ENCODE measurements at regions not wholly inside any gene's neighbourhood (a gene's known extent, or its start where the extent isn't known, plus 50 kb on each side); places are given as distances from the start of the nearest gene placed in this dataset.

DNA sequence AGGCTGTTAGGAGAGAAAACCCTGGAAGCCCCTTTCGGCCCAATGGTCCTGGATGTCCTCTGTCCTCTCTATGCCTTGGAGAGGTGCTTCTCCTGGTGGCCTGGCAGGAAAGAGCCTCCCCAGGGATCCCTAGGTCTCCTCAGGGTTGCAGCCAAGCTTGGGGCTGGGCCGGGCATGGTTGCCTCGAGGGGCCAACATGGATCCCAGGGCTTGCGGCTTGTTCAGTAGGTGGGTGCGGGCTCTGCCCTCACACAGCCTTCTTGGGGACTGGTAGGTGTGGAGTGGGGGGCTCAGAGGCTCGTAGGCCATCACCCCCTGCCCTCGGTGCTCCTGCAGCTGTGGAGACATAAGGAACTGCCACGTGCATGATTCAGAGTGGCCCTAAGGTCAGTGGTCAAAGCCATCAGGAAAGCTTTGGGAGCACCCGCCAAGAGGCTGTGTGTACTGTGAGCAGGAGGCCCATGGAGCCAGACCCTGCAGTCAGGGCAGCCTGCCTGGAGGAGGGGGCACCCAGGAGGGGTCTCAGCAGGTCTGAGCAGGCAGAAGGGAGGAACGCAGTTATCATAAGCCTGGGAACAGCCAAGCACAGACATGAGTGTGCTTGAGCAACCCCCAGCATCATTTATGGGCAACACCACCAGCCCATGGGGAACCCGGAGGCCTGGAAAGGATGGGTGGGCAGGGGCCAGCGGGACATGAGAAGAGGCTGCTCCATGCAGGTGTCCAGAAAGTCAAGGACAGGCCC lies 231.0 kb downstream of the GLI2 start:
- intact Hi-C loops (cut with DNase I): no loop called here
- peak; percentile 35 for DNase-seq (ENCODE audit: missing footprints)
- ATAC-seq: no peak

DNA sequence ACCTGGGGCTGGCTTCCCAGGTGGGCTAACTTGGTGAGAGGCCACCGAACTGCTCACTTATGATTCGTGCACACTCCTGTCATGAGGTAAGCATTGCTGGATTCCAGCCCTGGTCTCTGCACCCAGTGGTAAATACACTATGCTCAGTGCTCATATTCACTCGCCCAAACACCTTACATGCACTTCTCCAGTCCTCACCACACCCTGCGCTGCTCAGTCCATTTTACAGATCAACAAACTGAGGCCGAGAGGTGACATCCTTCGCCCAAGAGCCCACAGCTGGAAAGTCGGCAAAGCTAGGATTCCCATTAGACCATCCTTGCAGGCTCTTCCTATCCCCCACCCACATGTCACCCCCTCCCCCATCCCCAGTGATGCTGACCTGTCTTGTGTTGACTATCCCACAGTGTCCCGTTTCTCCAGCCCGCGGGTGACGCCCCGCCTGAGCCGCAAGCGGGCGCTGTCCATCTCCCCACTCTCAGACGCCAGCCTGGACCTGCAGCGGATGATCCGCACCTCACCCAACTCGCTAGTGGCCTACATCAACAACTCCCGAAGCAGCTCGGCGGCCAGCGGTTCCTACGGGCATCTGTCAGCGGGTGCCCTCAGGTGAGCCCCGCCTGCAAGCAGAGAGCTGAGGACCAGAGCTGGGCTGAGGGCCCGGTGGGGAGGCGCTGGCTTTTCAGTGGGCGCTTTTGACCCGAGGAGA lies 232.8 kb downstream of the GLI2 start:
- DNase-seq (ENCODE audit: missing footprints): peak; percentile 55
- no peak for ATAC-seq
- intact Hi-C loops (cut with DNase I): no loop called here

DNA sequence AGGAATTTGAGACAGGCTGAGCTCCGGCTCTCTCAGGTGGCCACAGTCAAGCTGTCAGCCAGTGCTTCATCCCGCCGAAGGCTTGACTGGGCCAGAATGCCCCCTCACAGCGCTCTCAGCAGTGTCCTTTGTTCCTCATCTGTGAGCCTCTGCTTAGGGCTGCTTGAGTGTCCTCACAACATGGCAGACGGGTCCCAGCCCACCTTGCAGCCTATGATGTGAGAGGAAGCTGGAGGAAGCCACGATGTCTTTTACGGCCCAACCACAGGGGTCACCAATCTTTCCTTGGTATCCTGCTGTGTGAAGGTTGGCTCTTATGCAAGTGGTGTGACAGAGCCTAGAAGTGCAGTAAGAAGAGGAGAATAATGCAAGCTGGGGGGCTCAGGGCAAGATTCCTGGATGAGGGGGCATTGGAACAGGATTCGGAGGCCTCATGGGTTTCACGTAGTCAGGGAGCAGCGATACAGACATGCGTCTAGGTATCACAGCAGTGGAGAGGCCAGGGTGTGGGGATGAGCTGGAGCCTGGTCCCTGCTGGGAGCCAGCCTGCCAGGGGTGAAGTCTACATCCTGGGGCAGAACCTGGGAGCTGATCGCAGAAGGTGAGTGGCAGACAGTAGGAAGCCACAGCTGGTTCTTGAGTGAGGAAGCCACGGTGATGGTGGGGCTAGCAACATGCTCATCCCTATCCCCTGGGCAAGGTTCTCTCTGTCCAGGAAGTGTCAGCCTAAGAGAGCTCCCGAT lies 234.1 kb downstream of the GLI2 start:
- DNase-seq (ENCODE audit: missing footprints): peak; percentile 52
- intact Hi-C loops (cut with DNase I): no loop called here
- no peak for ATAC-seq

DNA sequence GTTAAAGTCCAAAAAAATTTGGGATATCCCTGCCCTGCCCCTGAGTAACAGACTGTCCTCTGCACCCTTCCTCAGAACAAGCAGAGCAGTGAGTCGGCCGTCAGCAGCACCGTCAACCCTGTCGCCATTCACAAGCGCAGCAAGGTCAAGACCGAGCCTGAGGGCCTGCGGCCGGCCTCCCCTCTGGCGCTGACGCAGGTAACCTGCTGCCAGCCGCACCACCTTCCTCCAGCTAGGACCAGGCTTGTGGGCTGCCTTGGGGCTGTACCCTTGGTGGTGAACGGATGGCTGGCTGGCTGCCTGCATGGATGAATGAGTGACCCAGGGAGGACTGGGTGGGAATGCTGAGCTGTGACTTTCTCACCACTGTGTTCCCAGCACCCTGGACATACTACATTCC lies 236.2 kb downstream of the GLI2 start:
- intact Hi-C loops (cut with DNase I): no loop called here
- DNase-seq (ENCODE audit: missing footprints) (peak; percentile 23), ATAC-seq (no peak)

DNA sequence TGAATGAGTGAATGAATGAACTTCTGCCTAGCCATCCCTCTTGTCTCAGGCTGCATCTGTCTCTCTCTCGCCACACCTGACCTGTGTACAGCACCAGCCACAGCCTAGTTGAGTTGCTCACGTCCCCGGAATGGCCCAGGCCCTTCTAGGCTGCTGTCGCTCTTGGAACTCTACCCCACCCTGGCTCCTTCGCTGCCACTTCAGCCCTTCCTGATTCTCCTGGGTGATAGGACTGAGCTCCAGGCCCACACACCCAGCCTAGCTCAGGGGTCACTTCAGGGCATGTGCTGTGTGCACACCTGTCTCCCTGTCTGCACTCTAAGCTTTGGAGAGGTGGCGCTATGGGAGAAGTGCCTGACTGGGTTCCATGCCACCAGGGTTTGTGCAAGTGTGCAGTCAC lies 236.6 kb downstream of the GLI2 start:
- intact Hi-C loops (cut with DNase I): no loop called here
- ATAC-seq: no peak
- peak; percentile 9 for DNase-seq (ENCODE audit: missing footprints)

DNA sequence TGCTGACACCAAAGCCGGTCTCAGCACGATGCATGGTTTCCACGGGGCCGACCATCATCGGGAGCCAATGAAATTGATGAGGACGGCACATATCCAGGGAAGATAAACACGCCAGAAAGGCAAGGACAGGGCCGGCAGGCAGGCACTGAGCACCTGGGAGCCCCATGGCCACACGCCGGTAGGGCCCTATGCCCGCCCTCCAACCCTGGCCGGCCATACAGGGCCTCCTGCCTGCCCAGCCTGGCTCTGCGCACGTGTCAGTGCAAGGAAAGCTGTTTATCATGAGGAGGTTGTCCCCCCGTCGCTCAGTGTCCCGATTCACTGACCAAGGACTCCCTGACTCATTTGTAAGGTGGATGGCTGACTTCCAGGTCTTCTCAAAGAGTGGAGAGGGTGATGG lies 237.5 kb downstream of the GLI2 start:
- intact Hi-C loops (cut with DNase I): no loop called here
- ATAC-seq (no peak), DNase-seq (ENCODE audit: missing footprints) (peak; percentile 43)

DNA sequence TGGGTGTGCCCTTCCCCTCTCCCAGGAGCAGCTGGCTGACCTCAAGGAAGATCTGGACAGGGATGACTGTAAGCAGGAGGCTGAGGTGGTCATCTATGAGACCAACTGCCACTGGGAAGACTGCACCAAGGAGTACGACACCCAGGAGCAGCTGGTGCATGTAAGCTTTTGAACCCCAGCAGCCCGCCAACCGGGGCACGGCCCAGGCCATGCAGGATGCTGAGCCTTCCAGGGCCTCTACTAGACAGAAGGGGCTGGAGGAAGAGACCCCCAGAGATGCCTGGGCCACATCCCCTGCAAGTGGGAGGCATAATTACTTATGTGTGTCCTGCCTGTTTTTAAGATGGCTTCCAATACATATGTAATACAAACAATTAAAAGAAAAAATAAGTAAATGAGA lies 239.3 kb downstream of the GLI2 start:
- intact Hi-C loops (cut with DNase I): no loop called here
- DNase-seq (ENCODE audit: missing footprints) (no peak), ATAC-seq (no peak)

DNA sequence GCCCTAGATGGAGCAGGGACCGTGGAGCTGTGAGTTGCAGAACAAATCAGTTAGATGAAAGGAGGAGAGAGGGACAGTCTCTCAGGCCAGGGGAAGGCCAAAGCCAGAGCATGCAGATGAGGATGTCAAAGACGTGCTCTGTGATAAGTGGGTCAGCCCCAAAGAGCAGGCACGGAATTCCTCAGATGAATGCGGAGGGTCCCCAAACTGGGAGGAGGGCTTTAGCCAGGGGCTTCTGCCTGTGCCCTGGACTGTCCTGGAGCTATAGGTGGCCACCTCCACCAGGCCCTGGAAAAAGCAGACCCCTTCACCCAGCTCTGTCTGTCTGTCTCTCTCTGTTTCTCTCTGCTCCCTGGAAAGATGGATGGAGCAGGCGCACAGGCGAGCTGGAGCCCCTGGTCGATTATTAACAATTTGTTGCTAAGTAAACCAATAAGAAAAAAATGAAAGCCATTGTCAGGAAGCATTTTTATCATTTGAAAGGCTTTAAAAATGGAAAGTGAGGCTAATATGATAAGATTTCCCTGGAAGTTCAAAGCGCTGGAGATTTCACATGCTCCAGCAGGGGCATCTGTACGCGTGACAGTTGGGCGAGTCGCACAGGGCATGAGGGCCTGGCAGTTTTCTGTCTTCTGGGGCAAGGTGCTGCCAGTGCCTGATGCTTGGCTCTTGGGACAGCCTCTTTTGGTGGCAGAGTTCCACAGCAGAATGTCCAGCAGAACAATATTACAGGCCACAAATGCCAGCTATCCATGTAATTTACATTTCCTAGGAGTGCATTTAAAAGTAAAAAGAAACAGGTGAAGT lies 241.0 kb downstream of the GLI2 start:
- intact Hi-C loops (cut with DNase I): no loop called here
- DNase-seq (ENCODE audit: missing footprints) (no peak), ATAC-seq (no peak)

DNA sequence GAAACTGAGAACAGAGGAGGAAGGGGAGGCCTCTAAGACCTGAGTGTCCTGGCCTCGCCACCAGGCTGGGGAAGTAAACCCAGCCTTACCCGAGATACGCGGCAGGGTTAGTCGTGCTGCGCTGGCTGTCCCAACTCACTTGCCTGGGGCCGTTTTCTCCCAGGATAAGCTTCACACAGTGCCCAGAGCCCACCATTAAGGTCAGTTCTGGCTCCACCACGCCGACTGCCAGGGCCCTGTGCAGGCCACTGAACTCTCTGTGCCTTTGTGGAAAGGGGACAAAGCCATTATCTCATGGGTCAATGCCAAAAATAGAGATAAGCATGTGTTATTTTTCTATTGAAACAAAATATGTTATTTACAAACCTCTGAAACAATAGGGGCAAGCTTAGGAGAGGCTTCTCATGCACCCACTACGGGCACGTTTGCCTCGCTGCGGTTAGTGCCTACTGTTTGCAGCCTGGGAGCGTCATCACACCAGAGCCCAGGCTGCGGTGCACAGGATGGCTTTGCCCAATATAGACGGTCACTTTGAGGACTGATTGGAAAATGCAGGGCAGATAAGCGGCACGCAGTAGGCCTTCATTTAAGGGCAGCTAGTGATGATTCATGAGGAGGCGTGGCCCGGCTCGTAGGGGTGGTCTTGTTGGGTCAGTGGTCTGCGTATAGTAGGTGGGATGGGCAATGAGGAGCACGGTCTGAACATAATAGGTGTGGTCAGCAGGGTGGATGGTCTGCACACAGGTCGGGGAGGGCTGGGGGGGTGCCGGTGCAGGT lies 242.1 kb downstream of the GLI2 start:
- intact Hi-C loops (cut with DNase I): no loop called here
- ATAC-seq (no peak), DNase-seq (ENCODE audit: missing footprints) (no peak)

DNA sequence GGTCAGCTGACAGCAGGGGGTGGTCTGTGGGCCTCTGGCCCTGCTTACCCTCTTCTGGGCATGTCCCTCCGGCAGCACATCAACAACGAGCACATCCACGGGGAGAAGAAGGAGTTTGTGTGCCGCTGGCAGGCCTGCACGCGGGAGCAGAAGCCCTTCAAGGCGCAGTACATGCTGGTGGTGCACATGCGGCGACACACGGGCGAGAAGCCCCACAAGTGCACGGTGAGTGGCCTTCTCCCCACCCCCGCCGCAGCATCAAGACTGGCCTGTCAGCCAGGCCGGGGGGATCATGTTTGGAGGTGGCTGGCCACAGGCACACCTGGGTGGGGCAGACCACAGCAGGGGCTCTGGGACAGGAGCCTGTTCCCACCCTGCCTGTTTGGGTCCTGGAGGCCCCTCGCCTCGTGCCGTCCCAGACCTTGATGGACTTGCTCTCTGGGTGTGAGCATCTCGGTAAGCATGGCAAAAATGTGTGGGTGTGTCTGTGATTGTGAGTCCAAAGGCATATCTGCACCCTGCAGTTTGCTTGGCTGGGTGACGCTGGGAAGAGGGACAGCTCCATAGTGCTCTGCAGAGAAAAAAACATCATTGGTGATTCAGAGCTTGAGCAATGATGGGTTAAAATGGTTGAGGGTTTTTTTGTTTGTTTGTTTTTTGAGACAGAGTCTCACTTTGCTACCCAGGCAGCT lies 242.8 kb downstream of the GLI2 start:
- DNase-seq (ENCODE audit: missing footprints) (no peak), ATAC-seq (no peak)
- intact Hi-C loops (cut with DNase I): no loop called here

DNA sequence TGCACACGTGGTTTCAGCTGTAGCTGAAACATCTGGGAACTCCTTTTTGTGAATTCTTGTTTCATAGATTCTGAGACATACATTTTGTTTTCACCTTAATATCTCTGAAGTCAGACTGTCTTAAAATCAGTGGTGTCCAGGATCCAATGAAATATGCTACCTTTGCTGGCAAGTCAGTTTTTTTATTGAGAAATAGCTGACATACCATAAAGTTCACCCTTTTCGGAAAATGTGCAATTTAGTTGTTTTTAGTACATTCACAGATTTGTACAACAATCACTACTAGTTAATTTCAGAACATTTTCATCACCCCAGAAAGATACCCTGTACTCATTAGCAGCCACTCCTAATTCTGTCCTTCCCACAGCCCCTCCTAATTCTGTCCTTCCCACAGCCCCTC lies 243.7 kb downstream of the GLI2 start:
- no peak for DNase-seq (ENCODE audit: missing footprints)
- intact Hi-C loops (cut with DNase I): no loop called here
- ATAC-seq: no peak

DNA sequence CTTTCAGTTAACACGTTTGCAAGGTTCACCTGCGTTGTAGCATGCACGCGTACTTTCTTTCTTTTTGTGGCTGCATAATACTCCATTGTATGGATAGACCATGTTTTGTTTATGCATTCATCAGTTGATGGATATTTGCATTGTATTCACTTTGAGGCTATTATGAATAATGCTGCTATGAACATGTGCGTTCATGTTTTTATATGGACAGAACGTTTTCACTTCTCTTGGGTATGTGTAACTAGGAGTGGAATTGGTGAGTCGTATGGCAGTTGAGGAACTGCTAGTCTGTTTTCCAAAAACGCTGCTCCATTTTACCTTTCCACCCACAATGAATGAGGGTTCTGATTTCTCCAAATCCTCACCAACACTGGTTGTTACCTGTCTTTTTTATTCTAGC lies 244.3 kb downstream of the GLI2 start:
- intact Hi-C loops (cut with DNase I): no loop called here
- DNase-seq (ENCODE audit: missing footprints): no peak
- no peak for ATAC-seq

DNA sequence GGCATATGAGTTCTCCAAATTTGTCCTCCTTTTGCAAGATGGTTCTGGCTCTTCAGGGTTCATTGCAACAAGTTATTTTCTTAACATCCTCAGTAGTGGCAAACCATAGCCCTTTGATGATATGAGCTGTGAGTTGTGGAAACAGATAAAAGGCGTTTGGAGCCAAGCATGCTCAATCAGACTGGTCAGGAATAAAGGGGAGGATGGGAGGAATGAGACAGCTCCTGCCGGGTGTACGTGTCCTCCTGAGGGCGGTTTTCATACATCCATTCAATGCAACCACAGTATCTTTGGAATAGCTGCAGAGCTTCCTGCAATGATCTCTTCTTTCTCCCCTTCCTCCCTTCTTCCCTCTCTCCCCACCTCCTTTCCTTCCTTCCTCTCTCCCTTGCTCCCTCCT lies 245.8 kb downstream of the GLI2 start:
- intact Hi-C loops (cut with DNase I): no loop called here
- DNase-seq (ENCODE audit: missing footprints) (no peak), ATAC-seq (no peak)

DNA sequence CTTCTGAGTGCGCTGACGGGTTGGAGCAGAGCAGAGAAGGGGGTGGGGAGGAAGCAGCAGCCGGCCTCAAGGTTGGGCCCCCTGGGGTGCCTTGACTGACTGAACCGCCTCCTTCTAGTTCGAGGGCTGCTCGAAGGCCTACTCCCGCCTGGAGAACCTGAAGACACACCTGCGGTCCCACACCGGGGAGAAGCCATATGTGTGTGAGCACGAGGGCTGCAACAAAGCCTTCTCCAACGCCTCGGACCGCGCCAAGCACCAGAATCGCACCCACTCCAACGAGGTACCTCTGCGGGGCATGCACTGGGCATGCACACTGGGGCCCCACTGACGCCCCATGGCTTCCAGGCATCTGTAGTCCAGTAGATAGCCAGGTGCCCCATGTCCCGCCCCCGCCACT lies 246.9 kb downstream of the GLI2 start:
- no peak for ATAC-seq
- DNase-seq (ENCODE audit: missing footprints): no peak
- intact Hi-C loops (cut with DNase I): no loop called here

DNA sequence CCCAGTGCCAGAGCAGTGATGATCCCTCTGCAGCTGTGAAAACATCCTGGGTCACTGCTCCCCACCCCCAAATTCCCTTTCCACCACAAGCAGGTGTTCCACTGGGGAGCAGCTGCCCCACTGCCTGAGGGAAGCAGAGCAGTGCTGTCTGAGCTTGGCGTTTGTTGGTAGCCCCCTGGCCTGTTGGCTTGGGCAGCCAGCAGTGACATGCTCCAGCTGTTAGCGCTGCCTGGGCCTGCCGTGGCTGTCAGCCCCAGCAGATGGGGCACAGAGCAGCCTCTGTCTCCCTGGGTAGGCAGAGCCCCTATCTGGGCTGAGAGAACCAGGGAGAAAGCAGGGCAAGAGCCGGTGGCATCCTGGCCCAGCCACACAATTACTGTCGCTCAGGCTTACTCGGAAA lies 247.7 kb downstream of the GLI2 start:
- ATAC-seq (no peak), DNase-seq (ENCODE audit: missing footprints) (no peak)
- intact Hi-C loops (cut with DNase I): no loop called here

DNA sequence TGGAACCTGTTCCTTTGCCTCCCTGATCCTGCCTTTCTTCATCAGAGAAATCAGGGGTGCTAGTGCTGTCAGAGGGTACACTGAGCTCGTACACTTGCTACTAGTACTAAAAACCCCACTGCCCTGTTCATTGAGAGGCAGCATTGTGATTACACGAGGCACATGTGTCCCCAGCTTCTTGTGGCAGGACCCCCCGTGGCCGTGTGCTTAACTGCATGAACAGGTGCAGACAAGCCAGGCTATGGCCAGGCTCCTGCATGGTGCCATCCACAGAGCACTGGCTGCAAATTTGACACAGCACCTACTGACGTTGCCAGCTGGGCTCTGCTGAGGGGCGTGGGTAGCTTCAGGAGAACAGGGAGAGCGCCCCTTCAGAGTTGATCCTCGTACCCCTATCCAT lies 248.4 kb downstream of the GLI2 start:
- intact Hi-C loops (cut with DNase I): no loop called here
- DNase-seq (ENCODE audit: missing footprints): no peak
- no peak for ATAC-seq

DNA sequence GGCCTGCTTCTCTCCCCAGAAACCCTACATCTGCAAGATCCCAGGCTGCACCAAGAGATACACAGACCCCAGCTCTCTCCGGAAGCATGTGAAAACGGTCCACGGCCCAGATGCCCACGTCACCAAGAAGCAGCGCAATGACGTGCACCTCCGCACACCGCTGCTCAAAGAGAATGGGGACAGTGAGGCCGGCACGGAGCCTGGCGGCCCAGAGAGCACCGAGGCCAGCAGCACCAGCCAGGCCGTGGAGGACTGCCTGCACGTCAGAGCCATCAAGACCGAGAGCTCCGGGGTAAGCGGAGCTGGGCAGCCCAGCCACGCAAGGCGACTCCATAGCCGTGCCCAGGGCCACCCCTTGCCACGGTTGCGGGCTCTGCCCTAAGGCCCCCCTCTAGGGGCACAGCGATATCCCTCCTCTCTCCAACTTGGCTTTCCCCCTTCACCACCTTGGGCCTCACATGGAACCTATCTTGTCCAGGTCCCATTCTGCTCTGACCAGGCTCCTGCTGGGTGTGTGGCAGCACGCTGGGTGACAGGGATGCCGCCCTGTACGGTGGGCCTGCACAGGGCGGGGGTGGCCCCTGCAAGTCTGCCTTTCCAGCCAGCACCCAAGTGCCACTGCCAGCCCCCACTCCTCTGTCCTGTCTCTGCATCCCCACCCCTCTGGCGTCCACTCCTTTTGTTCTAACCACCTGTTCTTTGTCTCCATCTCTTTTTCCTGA lies 248.9 kb downstream of the GLI2 start:
- intact Hi-C loops (cut with DNase I): no loop called here
- ATAC-seq (no peak), DNase-seq (ENCODE audit: missing footprints) (no peak)
